ENCODE measurements at regions not wholly inside any gene's neighbourhood (a gene's known extent, or its start where the extent isn't known, plus 50 kb on each side); places are given as distances from the start of the nearest gene placed in this dataset.

DNA sequence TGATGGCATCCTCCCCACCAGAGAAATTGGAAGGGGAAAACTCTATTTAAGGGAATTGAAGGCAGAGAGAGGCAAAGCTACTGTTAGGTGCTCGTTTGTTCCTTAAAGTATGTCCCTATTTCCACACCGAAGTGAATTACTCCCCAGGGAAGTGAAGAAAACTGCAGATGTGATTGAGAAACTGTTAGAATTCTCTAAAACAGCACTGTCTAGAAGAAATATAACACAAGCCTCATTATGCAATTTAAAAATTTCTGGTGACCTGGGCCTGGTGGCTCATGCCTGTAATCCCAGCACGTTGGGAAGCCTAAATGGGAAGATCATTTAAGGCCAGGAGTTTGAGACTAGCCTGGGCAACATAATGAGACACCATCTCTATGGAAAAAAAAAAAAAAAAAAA is 305.0 kb downstream of the SHQ1 start:
- TF ChIP-seq POLR2A (IDR thresholded peaks at IDR 0.05): no peak
- TF ChIP-seq, protein P1, sequence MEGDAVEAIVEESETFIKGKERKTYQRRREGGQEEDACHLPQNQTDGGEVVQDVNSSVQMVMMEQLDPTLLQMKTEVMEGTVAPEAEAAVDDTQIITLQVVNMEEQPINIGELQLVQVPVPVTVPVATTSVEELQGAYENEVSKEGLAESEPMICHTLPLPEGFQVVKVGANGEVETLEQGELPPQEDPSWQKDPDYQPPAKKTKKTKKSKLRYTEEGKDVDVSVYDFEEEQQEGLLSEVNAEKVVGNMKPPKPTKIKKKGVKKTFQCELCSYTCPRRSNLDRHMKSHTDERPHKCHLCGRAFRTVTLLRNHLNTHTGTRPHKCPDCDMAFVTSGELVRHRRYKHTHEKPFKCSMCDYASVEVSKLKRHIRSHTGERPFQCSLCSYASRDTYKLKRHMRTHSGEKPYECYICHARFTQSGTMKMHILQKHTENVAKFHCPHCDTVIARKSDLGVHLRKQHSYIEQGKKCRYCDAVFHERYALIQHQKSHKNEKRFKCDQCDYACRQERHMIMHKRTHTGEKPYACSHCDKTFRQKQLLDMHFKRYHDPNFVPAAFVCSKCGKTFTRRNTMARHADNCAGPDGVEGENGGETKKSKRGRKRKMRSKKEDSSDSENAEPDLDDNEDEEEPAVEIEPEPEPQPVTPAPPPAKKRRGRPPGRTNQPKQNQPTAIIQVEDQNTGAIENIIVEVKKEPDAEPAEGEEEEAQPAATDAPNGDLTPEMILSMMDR (IDR thresholded peaks at IDR 0.05): no peak

Measured in testis (tissue), 2 donors.